Right ventricle myocardium superior (tissue), 1 donor: ENCODE measurements at regions not wholly inside any gene's neighbourhood (a gene's known extent, or its start where the extent isn't known, plus 50 kb on each side); places are given as distances from the start of the nearest gene placed in this dataset.

Experiments
- ATAC-seq: fragments of 200-7000 bp; cut with Tn5 transposase; one replicate; pipeline ENCODE4 v1.9.1; 2020; ENCODE audit warnings: mild to moderate bottlenecking; ENCODE audit not compliant: poor library complexity
- DNase-seq: peaks from one replicate; pipeline ENCODE4 v3.0.0-alpha.2; 2020
- intact Hi-C: fragments of 100-400 bp; cut with DNase I; formaldehyde crosslinking; loops from one replicate; pipeline ENCODE4 v1.11.2; 2022
- donor health status: DM: no; HTN: yes; CAD: no; lungs with severe emphysema.

GRCh38 chr13:30359991-30360390 is 52.6 kb upstream of the KATNAL1 start:
- no peak for ATAC-seq
- no peak for DNase-seq
- intact Hi-C loops: no loop called here

- peak; percentile 66 for ATAC-seq
- intact Hi-C loops: no loop called here
Observed at GRCh38 chr13:30360586-30360985, 53.2 kb upstream of the KATNAL1 start.

GRCh38 chr13:30362005-30362788 is 54.8 kb upstream of the KATNAL1 start:
- ATAC-seq (no peak), DNase-seq (no peak)
- intact Hi-C loops: no loop called here

More at GRCh38 chr13:30360586-30360985, 53.2 kb upstream of the KATNAL1 start:
- DNase-seq: no peak

GRCh38 chr13:30362869-30363268 is 55.5 kb upstream of the KATNAL1 start:
- DNase-seq (no peak), ATAC-seq (no peak)
- intact Hi-C loops: no loop called here

GRCh38 chr13:30363725-30364124 is 56.4 kb upstream of the KATNAL1 start:
- DNase-seq: no peak
- intact Hi-C loops: no loop called here
- ATAC-seq: no peak

- intact Hi-C loops: no loop called here
- ATAC-seq: no peak
Observed at GRCh38 chr13:30364133-30364532, 56.8 kb upstream of the KATNAL1 start.

GRCh38 chr13:30364876-30365275 is 57.4 kb upstream of the UBE2L5 start:
- DNase-seq (no peak), ATAC-seq (no peak)
- intact Hi-C loops: no loop called here

More at GRCh38 chr13:30364133-30364532, 56.8 kb upstream of the KATNAL1 start:
- DNase-seq: no peak

GRCh38 chr13:30366088-30366487 is 56.2 kb upstream of the UBE2L5 start:
- intact Hi-C loops: no loop called here
- DNase-seq (no peak), ATAC-seq (no peak)

- intact Hi-C loops: no loop called here
- ATAC-seq: no peak
- no peak for DNase-seq
Observed at GRCh38 chr13:30367296-30367695, 55.0 kb upstream of the UBE2L5 start.

GRCh38 chr13:30370146-30370545 is 52.1 kb upstream of the UBE2L5 start:
- no peak for ATAC-seq
- intact Hi-C loops: no loop called here
- no peak for DNase-seq

- intact Hi-C loops: no loop called here
- DNase-seq (no peak), ATAC-seq (no peak)
Observed at GRCh38 chr13:30370916-30371521, 51.3 kb upstream of the UBE2L5 start.

GRCh38 chr13:30371649-30372265 is 50.5 kb upstream of the UBE2L5 start:
- intact Hi-C loops: no loop called here
- no peak for DNase-seq
- peak; percentile 18 for ATAC-seq
